Heart left ventricle (tissue), 13 donors: ENCODE measurements at regions not wholly inside any gene's neighbourhood (a gene's known extent, or its start where the extent isn't known, plus 50 kb on each side); places are given as distances from the start of the nearest gene placed in this dataset.

Experiments used
- CTCF ChIP-seq, 12 donors: fragments of 200-600 bp; sonication (generic) in 4 of 12; IDR thresholded peaks; one replicate each; pipeline versions ENCODE4 v1.5.0 to v1.8.0; 2018 to 2022; ENCODE audit warnings: antibody characterized with exemption in 12 of 12, mild to moderate bottlenecking in 5 of 12
- POLR2A ChIP-seq, 2 donors: fragments of 450-650 bp; IDR thresholded peaks; one replicate each; pipeline ENCODE4 v1.6.1; 2017; ENCODE audit warnings: antibody characterized with exemption in 2 of 2, mild to moderate bottlenecking in 2 of 2, moderate library complexity in 2 of 2
- donor health status: ischemic (EF 13 %, LVEDD 7.1; RV severe dilation, severe dysfunction).
- donor health status: DM: no; HTN: yes; CAD: no.
- donor health status: DM: no; HTN: no; CAD: no.
- donor health status: ischemic (EF 25% LVEDD 6.9; RV normal size, moderate dysfunction).
- donor health status: ischemic (EF 25% LVEDD 5.7; RV mildly dilated, moderate dysfunction).
- donor health status: ischemic (EF 35%, LVEDD 5.7; RV mildly dilated, moderate dysfunction).
- donor health status: nonischemic (EF 11% LVEDD 7.7; RV severe dilation, severe dysfunction).
- donor health status: DM: yes; HTN: yes; CAD: no.
- donor health status: PGD.
- donor health status: ischemic (EF 29% LVEDD 5.4; RV normal size, mild dysfunction).
- donor health status: nonischemic (EF 23%, LVEDD 6.1; RV moderate dilation, normal function).

GRCh38 chr1:176315519-176316220, 108.6 kb upstream of the COP1 start:
- TF ChIP-seq CTCF (IDR thresholded peaks at IDR 0.05): no peak
- no peak for TF ChIP-seq POLR2A (IDR thresholded peaks at IDR 0.05)
